Stomach (tissue), 4 donors: ENCODE measurements at regions not wholly inside any gene's neighbourhood (a gene's known extent, or its start where the extent isn't known, plus 50 kb on each side); places are given as distances from the start of the nearest gene placed in this dataset.

Experiments used
- POLR2AphosphoS5 ChIP-seq, 3 donors: sonication (generic); formaldehyde crosslinking; IDR thresholded peaks; one replicate each; pipeline ENCODE4 v1.6.1; 2016; ENCODE audit warnings: antibody characterized with exemption in 3 of 3
- TF ChIP-seq, protein P1 (sequence below), 7 experiments: fragments of 450-650 bp in 4 of 7; fragments of 200-600 bp in 3 of 7; sonication (generic) in 3 of 7; IDR thresholded peaks; one replicate each; pipeline ENCODE4 v1.5.1; 2016 to 2019; ENCODE audit warnings: antibody characterized with exemption in 7 of 7, control low read depth in 2 of 7, mild to moderate bottlenecking in 1 of 7

DNA sequence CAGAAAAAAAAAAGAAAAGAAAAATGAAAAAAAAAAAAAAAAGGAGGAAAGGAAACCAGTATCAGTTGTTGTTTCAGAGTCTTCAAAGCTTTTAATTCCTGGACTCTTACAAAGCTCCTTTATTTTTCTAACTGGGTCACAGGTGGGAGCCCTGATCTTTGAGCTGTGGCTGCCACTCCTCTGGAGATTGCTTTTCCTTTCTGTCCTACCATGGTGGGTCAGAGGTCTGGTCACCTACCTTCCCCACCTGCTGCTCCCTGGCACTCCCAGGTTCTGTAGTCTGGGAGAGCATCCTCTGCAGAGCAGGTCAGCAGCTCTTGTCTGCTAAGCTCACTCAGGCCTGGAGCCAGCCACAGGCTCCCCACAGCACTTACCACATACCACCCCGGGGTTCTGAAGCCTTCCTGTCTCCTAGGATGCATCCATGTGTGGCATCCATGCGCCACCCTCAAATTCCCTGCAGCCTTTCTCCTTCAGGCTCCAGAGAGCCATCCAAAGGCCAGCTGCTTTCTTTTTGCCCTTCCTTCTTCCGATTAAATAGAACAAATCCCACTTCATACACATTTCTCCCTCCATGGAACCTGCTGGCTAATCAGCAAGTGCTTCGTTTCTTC is 73.2 kb upstream of the TPK1 start:
- no peak for TF ChIP-seq POLR2AphosphoS5 (IDR thresholded peaks at IDR 0.05)
- TF ChIP-seq, protein P1, sequence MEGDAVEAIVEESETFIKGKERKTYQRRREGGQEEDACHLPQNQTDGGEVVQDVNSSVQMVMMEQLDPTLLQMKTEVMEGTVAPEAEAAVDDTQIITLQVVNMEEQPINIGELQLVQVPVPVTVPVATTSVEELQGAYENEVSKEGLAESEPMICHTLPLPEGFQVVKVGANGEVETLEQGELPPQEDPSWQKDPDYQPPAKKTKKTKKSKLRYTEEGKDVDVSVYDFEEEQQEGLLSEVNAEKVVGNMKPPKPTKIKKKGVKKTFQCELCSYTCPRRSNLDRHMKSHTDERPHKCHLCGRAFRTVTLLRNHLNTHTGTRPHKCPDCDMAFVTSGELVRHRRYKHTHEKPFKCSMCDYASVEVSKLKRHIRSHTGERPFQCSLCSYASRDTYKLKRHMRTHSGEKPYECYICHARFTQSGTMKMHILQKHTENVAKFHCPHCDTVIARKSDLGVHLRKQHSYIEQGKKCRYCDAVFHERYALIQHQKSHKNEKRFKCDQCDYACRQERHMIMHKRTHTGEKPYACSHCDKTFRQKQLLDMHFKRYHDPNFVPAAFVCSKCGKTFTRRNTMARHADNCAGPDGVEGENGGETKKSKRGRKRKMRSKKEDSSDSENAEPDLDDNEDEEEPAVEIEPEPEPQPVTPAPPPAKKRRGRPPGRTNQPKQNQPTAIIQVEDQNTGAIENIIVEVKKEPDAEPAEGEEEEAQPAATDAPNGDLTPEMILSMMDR (IDR thresholded peaks at IDR 0.05): no peak
